ENCODE measurements at regions not wholly inside any gene's neighbourhood (a gene's known extent, or its start where the extent isn't known, plus 50 kb on each side); places are given as distances from the start of the nearest gene placed in this dataset.

DNA sequence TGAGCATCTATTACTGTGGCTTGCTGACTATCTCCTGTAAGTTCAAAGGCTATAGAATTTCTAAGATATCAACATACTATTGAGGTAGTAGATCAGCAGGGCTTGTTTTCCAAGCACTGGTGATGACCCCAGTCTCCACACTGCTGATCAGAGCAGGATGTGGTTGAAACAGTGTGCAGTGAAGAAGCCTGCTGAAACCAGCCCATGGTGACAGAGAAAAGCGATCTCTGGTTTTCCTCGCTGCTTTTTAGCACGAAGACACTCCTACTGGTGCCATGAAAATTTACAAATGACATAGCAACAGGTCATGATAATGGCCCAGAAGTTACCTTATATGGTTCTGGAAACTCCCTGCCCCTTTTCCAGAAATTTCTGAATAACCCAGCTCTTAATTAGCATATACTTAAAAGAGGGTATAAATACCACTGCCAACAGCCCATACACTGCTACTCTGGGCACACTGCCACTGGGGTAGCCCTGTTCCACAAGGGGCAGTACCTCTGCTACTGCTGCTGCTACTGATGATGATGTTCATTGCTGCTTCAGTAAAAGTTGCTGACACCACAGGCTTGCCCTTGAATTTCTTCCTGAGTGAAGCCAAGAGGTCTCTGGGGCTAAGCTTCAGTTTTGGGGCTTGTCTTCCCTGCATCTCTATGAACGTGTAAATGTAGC is 1689.5 kb upstream of the PCDH10 start (continued):
- TF ChIP-seq RELA (IDR thresholded peaks at IDR 0.05; ENCODE audit: borderline replicate concordance, partially characterized antibody) (no peak), CHD1 (IDR thresholded peaks at IDR 0.05; ENCODE audit: low read depth, low read length) (no peak), SIN3A (IDR thresholded peaks at IDR 0.05; ENCODE audit: low read depth, low read length) (no peak), NR2C1 (IDR thresholded peaks at IDR 0.05) (no peak), SUZ12 (IDR thresholded peaks at IDR 0.05; ENCODE audit: unreplicated experiment) (no peak), RCOR1 (conservative IDR thresholded peaks at IDR 0.05; ENCODE audit: low read depth, low read length) (no peak), WRNIP1 (IDR thresholded peaks at IDR 0.05; ENCODE audit: borderline replicate concordance, low read depth, low read length) (no peak), PAX5 (IDR thresholded peaks at IDR 0.05; ENCODE audit: borderline replicate concordance, low read depth, low read length) (0 out of 2 replicates have a peak, but pooled peaks have one; percentile 15), TCF12 (IDR thresholded peaks at IDR 0.05; ENCODE audit: low read depth, low read length) (no peak), EED (IDR thresholded peaks at IDR 0.05; ENCODE audit: low read depth) (no peak), FOS (IDR thresholded peaks at IDR 0.05; ENCODE audit: borderline replicate concordance, extremely low read depth, insufficient read length) (no peak), DPF2 (IDR thresholded peaks at IDR 0.05) (0 out of 2 replicates have a peak, but pooled peaks have one; percentile 33), ZNF217 (IDR thresholded peaks at IDR 0.05) (no peak), RAD51 (IDR thresholded peaks at IDR 0.05) (no peak), MEF2A (IDR thresholded peaks at IDR 0.05; ENCODE audit: insufficient read depth, low read depth, low read length) (no peak), MTA3 (IDR thresholded peaks at IDR 0.05; ENCODE audit: borderline replicate concordance, low read length) (no peak), HCFC1 (IDR thresholded peaks at IDR 0.05; ENCODE audit: low read length) (no peak)
- TF ChIP-seq, protein P1, sequence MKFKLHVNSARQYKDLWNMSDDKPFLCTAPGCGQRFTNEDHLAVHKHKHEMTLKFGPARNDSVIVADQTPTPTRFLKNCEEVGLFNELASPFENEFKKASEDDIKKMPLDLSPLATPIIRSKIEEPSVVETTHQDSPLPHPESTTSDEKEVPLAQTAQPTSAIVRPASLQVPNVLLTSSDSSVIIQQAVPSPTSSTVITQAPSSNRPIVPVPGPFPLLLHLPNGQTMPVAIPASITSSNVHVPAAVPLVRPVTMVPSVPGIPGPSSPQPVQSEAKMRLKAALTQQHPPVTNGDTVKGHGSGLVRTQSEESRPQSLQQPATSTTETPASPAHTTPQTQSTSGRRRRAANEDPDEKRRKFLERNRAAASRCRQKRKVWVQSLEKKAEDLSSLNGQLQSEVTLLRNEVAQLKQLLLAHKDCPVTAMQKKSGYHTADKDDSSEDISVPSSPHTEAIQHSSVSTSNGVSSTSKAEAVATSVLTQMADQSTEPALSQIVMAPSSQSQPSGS (IDR thresholded peaks at IDR 0.05; ENCODE audit: low read length), result no peak
- TF ChIP-seq, protein P2, sequence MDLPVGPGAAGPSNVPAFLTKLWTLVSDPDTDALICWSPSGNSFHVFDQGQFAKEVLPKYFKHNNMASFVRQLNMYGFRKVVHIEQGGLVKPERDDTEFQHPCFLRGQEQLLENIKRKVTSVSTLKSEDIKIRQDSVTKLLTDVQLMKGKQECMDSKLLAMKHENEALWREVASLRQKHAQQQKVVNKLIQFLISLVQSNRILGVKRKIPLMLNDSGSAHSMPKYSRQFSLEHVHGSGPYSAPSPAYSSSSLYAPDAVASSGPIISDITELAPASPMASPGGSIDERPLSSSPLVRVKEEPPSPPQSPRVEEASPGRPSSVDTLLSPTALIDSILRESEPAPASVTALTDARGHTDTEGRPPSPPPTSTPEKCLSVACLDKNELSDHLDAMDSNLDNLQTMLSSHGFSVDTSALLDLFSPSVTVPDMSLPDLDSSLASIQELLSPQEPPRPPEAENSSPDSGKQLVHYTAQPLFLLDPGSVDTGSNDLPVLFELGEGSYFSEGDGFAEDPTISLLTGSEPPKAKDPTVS (IDR thresholded peaks at IDR 0.05; ENCODE audit: low read depth, low read length), result peak; percentile 87
- TF ChIP-seq, protein P3, sequence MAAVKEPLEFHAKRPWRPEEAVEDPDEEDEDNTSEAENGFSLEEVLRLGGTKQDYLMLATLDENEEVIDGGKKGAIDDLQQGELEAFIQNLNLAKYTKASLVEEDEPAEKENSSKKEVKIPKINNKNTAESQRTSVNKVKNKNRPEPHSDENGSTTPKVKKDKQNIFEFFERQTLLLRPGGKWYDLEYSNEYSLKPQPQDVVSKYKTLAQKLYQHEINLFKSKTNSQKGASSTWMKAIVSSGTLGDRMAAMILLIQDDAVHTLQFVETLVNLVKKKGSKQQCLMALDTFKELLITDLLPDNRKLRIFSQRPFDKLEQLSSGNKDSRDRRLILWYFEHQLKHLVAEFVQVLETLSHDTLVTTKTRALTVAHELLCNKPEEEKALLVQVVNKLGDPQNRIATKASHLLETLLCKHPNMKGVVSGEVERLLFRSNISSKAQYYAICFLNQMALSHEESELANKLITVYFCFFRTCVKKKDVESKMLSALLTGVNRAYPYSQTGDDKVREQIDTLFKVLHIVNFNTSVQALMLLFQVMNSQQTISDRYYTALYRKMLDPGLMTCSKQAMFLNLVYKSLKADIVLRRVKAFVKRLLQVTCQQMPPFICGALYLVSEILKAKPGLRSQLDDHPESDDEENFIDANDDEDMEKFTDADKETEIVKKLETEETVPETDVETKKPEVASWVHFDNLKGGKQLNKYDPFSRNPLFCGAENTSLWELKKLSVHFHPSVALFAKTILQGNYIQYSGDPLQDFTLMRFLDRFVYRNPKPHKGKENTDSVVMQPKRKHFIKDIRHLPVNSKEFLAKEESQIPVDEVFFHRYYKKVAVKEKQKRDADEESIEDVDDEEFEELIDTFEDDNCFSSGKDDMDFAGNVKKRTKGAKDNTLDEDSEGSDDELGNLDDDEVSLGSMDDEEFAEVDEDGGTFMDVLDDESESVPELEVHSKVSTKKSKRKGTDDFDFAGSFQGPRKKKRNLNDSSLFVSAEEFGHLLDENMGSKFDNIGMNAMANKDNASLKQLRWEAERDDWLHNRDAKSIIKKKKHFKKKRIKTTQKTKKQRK (IDR thresholded peaks at IDR 0.05; ENCODE audit: low read depth, low read length), result no peak
- TF ChIP-seq, protein P4, sequence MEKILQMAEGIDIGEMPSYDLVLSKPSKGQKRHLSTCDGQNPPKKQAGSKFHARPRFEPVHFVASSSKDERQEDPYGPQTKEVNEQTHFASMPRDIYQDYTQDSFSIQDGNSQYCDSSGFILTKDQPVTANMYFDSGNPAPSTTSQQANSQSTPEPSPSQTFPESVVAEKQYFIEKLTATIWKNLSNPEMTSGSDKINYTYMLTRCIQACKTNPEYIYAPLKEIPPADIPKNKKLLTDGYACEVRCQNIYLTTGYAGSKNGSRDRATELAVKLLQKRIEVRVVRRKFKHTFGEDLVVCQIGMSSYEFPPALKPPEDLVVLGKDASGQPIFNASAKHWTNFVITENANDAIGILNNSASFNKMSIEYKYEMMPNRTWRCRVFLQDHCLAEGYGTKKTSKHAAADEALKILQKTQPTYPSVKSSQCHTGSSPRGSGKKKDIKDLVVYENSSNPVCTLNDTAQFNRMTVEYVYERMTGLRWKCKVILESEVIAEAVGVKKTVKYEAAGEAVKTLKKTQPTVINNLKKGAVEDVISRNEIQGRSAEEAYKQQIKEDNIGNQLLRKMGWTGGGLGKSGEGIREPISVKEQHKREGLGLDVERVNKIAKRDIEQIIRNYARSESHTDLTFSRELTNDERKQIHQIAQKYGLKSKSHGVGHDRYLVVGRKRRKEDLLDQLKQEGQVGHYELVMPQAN (conservative IDR thresholded peaks at IDR 0.05), result no peak
- TF ChIP-seq, protein P5, sequence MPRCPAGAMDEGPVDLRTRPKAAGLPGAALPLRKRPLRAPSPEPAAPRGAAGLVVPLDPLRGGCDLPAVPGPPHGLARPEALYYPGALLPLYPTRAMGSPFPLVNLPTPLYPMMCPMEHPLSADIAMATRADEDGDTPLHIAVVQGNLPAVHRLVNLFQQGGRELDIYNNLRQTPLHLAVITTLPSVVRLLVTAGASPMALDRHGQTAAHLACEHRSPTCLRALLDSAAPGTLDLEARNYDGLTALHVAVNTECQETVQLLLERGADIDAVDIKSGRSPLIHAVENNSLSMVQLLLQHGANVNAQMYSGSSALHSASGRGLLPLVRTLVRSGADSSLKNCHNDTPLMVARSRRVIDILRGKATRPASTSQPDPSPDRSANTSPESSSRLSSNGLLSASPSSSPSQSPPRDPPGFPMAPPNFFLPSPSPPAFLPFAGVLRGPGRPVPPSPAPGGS (IDR thresholded peaks at IDR 0.05; ENCODE audit: borderline replicate concordance, insufficient read depth, low read depth, low read length, poor library complexity, severe bottlenecking), result no peak

All from GM12878 (cell line).